ENCODE measurements at regions not wholly inside any gene's neighbourhood (a gene's known extent, or its start where the extent isn't known, plus 50 kb on each side); places are given as distances from the start of the nearest gene placed in this dataset.

DNA sequence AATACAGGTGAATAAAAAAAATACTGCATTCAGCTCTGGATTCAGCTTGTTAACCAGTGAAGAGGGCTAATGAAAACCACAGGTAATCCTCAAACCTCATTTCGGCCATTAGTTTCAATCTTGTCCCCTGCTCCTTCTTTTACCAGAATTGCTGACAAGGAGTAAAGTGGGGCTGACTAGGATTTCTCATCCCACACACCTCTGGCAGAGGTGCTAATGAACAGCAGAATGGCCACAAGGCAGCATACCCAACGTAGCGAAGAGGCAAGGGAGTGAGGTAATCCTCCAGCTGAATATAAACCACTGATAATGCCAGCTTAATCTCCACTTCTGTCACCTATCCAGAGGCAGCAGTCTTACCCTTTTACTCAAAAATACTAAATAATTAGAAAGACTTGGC is 248.8 kb upstream of the CDIN1 start:
- Mint-ChIP-seq H3K4me1 (ENCODE audit: unreplicated experiment) (no peaks in the 10 kb centered on the region), H3K27me3 (ENCODE audit: unreplicated experiment) (no peaks in the 10 kb centered on the region), H3K9me3 (ENCODE audit: unreplicated experiment) (no peaks in the 10 kb centered on the region), H3K36me3 (ENCODE audit: low read depth, unreplicated experiment) (no peaks in the 10 kb centered on the region), H3K27ac (ENCODE audit: unreplicated experiment) (no peak overlapping the region), H3K4me3 (ENCODE audit: unreplicated experiment) (no peak overlapping the region)
- TF ChIP-seq, protein P1, sequence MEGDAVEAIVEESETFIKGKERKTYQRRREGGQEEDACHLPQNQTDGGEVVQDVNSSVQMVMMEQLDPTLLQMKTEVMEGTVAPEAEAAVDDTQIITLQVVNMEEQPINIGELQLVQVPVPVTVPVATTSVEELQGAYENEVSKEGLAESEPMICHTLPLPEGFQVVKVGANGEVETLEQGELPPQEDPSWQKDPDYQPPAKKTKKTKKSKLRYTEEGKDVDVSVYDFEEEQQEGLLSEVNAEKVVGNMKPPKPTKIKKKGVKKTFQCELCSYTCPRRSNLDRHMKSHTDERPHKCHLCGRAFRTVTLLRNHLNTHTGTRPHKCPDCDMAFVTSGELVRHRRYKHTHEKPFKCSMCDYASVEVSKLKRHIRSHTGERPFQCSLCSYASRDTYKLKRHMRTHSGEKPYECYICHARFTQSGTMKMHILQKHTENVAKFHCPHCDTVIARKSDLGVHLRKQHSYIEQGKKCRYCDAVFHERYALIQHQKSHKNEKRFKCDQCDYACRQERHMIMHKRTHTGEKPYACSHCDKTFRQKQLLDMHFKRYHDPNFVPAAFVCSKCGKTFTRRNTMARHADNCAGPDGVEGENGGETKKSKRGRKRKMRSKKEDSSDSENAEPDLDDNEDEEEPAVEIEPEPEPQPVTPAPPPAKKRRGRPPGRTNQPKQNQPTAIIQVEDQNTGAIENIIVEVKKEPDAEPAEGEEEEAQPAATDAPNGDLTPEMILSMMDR (IDR thresholded peaks at IDR 0.05; ENCODE audit: unreplicated experiment) = no peak
- DNase-seq (ENCODE audit: low spot score) = no peak

- Mint-ChIP-seq H3K9me3 (ENCODE audit: unreplicated experiment) (no peaks in the 10 kb centered on the region), H3K4me1 (ENCODE audit: unreplicated experiment) (no peaks in the 10 kb centered on the region), H3K27me3 (ENCODE audit: unreplicated experiment) (no peaks in the 10 kb centered on the region), H3K4me3 (ENCODE audit: unreplicated experiment) (no peak overlapping the region), H3K36me3 (ENCODE audit: low read depth, unreplicated experiment) (no peaks in the 10 kb centered on the region), H3K27ac (ENCODE audit: unreplicated experiment) (no peak overlapping the region)
- TF ChIP-seq, protein P1 (IDR thresholded peaks at IDR 0.05; ENCODE audit: unreplicated experiment) = no peak
- no peak for DNase-seq (ENCODE audit: low spot score)
These were observed 247.7 kb upstream of the CDIN1 start for GRCh38 chr15:36331531-36332275.

DNA sequence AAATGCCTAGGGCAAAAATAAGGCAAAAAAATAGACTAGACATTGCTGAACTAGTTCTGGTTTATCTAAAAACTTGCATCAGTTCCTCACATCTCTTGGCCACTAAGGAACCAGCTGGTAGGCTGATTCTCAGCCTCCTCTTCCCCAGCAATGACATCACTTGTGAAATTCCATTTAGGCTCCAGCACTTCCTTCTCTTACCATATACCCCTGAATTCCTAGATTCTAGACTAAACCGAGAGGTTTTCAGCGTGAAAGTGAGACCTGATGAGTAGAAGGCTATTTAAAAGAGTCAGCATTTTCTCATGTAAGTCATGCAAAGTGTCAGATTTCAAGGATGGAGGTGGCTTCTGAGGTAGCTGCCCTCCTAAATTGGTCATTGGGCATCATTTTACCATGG is 247.1 kb upstream of the CDIN1 start:
- no peak for DNase-seq (ENCODE audit: low spot score)
- no peak overlapping the region for H3K4me3 Mint-ChIP-seq (ENCODE audit: unreplicated experiment)
- H3K4me1 Mint-ChIP-seq (ENCODE audit: unreplicated experiment) = no peaks in the 10 kb centered on the region
- H3K27ac Mint-ChIP-seq (ENCODE audit: unreplicated experiment) = no peak overlapping the region
- no peaks in the 10 kb centered on the region for H3K9me3 Mint-ChIP-seq (ENCODE audit: unreplicated experiment)
- no peaks in the 10 kb centered on the region for H3K36me3 Mint-ChIP-seq (ENCODE audit: low read depth, unreplicated experiment)
- H3K27me3 Mint-ChIP-seq (ENCODE audit: unreplicated experiment) = no peaks in the 10 kb centered on the region
- TF ChIP-seq, protein P1 (IDR thresholded peaks at IDR 0.05; ENCODE audit: unreplicated experiment) = no peak

- DNase-seq (ENCODE audit: low spot score) = no peak
- Mint-ChIP-seq H3K9me3 (ENCODE audit: unreplicated experiment) (no peaks in the 10 kb centered on the region), H3K4me3 (ENCODE audit: unreplicated experiment) (no peak overlapping the region), H3K36me3 (ENCODE audit: low read depth, unreplicated experiment) (no peaks in the 10 kb centered on the region), H3K4me1 (ENCODE audit: unreplicated experiment) (no peaks in the 10 kb centered on the region), H3K27ac (ENCODE audit: unreplicated experiment) (no peak overlapping the region), H3K27me3 (ENCODE audit: unreplicated experiment) (no peaks in the 10 kb centered on the region)
- TF ChIP-seq, protein P1 (IDR thresholded peaks at IDR 0.05; ENCODE audit: unreplicated experiment) = no peak
These were observed 246.5 kb upstream of the CDIN1 start for GRCh38 chr15:36332896-36333295.

DNA sequence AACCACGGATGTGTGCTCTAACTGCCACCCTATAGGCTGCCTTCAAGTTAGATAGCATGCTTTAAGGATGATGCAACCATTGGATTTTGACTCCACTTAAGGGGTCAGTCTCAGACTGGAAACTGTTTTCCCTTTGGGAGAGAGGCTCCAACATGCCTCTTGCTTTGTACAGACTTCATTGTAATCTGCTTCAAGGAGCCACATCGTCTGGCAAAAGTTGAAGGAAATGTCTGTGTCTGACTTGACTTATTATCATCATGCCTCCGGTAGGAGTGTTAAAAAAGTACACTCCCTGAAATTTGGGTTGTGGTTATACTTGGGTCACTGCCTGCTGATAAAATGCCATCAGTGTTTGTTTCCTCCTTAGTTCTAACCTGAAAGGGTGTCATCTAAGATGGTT is 245.4 kb upstream of the CDIN1 start:
- H3K27me3 Mint-ChIP-seq (ENCODE audit: unreplicated experiment) = no peaks in the 10 kb centered on the region
- DNase-seq (ENCODE audit: low spot score) = no peak
- H3K36me3 Mint-ChIP-seq (ENCODE audit: low read depth, unreplicated experiment) = no peaks in the 10 kb centered on the region
- TF ChIP-seq, protein P1 (IDR thresholded peaks at IDR 0.05; ENCODE audit: unreplicated experiment) = no peak
- no peak overlapping the region for H3K27ac Mint-ChIP-seq (ENCODE audit: unreplicated experiment)
- no peaks in the 10 kb centered on the region for H3K4me1 Mint-ChIP-seq (ENCODE audit: unreplicated experiment)
- no peak overlapping the region for H3K4me3 Mint-ChIP-seq (ENCODE audit: unreplicated experiment)
- no peaks in the 10 kb centered on the region for H3K9me3 Mint-ChIP-seq (ENCODE audit: unreplicated experiment)
